ENCODE measurements at regions not wholly inside any gene's neighbourhood (a gene's known extent, or its start where the extent isn't known, plus 50 kb on each side); places are given as distances from the start of the nearest gene placed in this dataset.

GRCh38 chr3:132783152-132783551 lies 60.9 kb upstream of the NPHP3 start:
- DNase-seq (ENCODE audit: low spot score), result no peak
- H3K4me3 ChIP-seq, result no peak overlapping the region
- no peak for TF ChIP-seq CTCF (IDR thresholded peaks at IDR 0.05)
- H3K27ac ChIP-seq, result no peak overlapping the region

- H3K27ac ChIP-seq, result no peak overlapping the region
- no peak for DNase-seq (ENCODE audit: low spot score)
- H3K4me3 ChIP-seq, result no peak overlapping the region
- no peak for TF ChIP-seq CTCF (IDR thresholded peaks at IDR 0.05)
These were observed 59.7 kb upstream of the NPHP3 start for GRCh38 chr3:132781922-132782321.

GRCh38 chr3:132777171-132777570 lies 55.0 kb upstream of the NPHP3 start:
- DNase-seq (ENCODE audit: low spot score), result no peak
- no peak overlapping the region for H3K4me3 ChIP-seq
- no peak overlapping the region for H3K27ac ChIP-seq
- TF ChIP-seq CTCF (IDR thresholded peaks at IDR 0.05), result no peak

- no peak for DNase-seq (ENCODE audit: low spot score)
- Histone ChIP-seq H3K4me3 (no peak overlapping the region), H3K27ac (no peak overlapping the region)
- no peak for TF ChIP-seq CTCF (IDR thresholded peaks at IDR 0.05)
These were observed 50.9 kb upstream of the NPHP3 start for GRCh38 chr3:132773071-132773619.

GRCh38 chr3:132772252-132772651 lies 50.0 kb upstream of the NPHP3 start:
- no peak for TF ChIP-seq CTCF (IDR thresholded peaks at IDR 0.05)
- Histone ChIP-seq H3K4me3 (no peak overlapping the region), H3K27ac (no peak overlapping the region)
- no peak for DNase-seq (ENCODE audit: low spot score)

Measured in coronary artery (tissue), 2 donors.